ENCODE measurements at regions not wholly inside any gene's neighbourhood (a gene's known extent, or its start where the extent isn't known, plus 50 kb on each side); places are given as distances from the start of the nearest gene placed in this dataset.
A peak's percentile ranks its signal among the peaks of the same experiment; 100 is the strongest.
"Not testable (repeated sequence)": the region's sequence is repeated elsewhere in the genome, so short reads cannot be mapped to it uniquely, and the experiment has no call there.

- no peak for DNase-seq (ENCODE audit: low read depth)
Observed at GRCh38 chr5:124617787-124618186, 128.7 kb downstream of the ZNF608 start.

GRCh38 chr5:124614836-124615385, 131.5 kb downstream of the ZNF608 start:
- no peak for DNase-seq (ENCODE audit: low read depth)

GRCh38 chr5:124614105-124614504, 132.3 kb downstream of the ZNF608 start:
- no peak for DNase-seq (ENCODE audit: low read depth)

GRCh38 chr5:124613273-124613953, 133.0 kb downstream of the ZNF608 start:
- DNase-seq (ENCODE audit: low read depth): no peak

GRCh38 chr5:124612023-124612422, 134.4 kb downstream of the ZNF608 start:
- no peak for DNase-seq (ENCODE audit: low read depth)

- not testable (repeated sequence) for DNase-seq (ENCODE audit: low read depth)
Observed at GRCh38 chr5:124611262-124611661, 135.2 kb downstream of the ZNF608 start.

- not testable (repeated sequence) for DNase-seq (ENCODE audit: low read depth)
Observed at GRCh38 chr5:124609685-124610084, 136.8 kb downstream of the ZNF608 start.

- no peak for DNase-seq (ENCODE audit: low read depth)
Observed at GRCh38 chr5:124606543-124606942, 139.9 kb downstream of the ZNF608 start.

GRCh38 chr5:124606093-124606492, 140.3 kb downstream of the ZNF608 start:
- no peak for DNase-seq (ENCODE audit: low read depth)

- no peak for DNase-seq (ENCODE audit: low read depth)
Observed at GRCh38 chr5:124605541-124605940, 140.9 kb downstream of the ZNF608 start.

GRCh38 chr5:124604419-124604818, 142.0 kb downstream of the ZNF608 start:
- no peak for DNase-seq (ENCODE audit: low read depth)

- DNase-seq (ENCODE audit: low read depth): no peak
Observed at GRCh38 chr5:124602925-124603650, 143.4 kb downstream of the ZNF608 start.

- DNase-seq (ENCODE audit: low read depth): no peak
Observed at GRCh38 chr5:124599028-124599973, 147.1 kb downstream of the ZNF608 start.

GRCh38 chr5:124596595-124597421, 149.6 kb downstream of the ZNF608 start:
- peak; percentile 45 for DNase-seq (ENCODE audit: low read depth)

- DNase-seq (ENCODE audit: low read depth): no peak
Observed at GRCh38 chr5:124593952-124594351, 152.5 kb downstream of the ZNF608 start.

GRCh38 chr5:124592891-124593290, 153.5 kb downstream of the ZNF608 start:
- no peak for DNase-seq (ENCODE audit: low read depth)

- no peak for DNase-seq (ENCODE audit: low read depth)
Observed at GRCh38 chr5:124591583-124591982, 154.9 kb downstream of the ZNF608 start.

GRCh38 chr5:124590686-124591085, 155.8 kb downstream of the ZNF608 start:
- DNase-seq (ENCODE audit: low read depth): no peak

GRCh38 chr5:124587280-124587679, 159.2 kb downstream of the ZNF608 start:
- DNase-seq (ENCODE audit: low read depth): no peak

GRCh38 chr5:124584991-124585715, 161.3 kb downstream of the ZNF608 start:
- no peak for DNase-seq (ENCODE audit: low read depth)
